ENCODE measurements at regions not wholly inside any gene's neighbourhood (a gene's known extent, or its start where the extent isn't known, plus 50 kb on each side); places are given as distances from the start of the nearest gene placed in this dataset.

DNA sequence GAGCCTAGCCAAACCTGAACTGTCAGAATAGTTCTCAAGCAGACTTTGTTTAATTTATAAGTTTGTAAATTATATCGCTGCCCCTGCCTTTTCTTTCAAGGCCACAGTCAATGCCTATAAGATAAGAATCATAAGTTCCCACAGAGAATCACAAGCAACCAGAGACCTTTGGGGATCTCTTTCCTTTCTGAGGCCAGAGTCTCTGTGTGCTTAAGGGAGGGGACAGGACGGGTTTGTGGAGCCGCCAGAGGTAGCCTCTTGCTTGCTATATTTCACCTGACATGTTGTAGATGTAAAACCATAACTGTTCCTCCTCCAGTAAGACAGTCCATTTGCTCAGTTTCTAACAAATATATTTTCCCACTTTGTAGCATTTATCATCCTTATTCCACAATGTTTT, 458.8 kb downstream of the RFC3 start:
- TF ChIP-seq, protein P1, sequence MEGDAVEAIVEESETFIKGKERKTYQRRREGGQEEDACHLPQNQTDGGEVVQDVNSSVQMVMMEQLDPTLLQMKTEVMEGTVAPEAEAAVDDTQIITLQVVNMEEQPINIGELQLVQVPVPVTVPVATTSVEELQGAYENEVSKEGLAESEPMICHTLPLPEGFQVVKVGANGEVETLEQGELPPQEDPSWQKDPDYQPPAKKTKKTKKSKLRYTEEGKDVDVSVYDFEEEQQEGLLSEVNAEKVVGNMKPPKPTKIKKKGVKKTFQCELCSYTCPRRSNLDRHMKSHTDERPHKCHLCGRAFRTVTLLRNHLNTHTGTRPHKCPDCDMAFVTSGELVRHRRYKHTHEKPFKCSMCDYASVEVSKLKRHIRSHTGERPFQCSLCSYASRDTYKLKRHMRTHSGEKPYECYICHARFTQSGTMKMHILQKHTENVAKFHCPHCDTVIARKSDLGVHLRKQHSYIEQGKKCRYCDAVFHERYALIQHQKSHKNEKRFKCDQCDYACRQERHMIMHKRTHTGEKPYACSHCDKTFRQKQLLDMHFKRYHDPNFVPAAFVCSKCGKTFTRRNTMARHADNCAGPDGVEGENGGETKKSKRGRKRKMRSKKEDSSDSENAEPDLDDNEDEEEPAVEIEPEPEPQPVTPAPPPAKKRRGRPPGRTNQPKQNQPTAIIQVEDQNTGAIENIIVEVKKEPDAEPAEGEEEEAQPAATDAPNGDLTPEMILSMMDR (IDR thresholded peaks at IDR 0.05; ENCODE audit: low read depth, low read length) = no peak
- no peak for TF ChIP-seq EZH2phosphoT487 (IDR thresholded peaks at IDR 0.05; ENCODE audit: low read depth)

All from OCI-LY3 (cell line).